ENCODE measurements at regions not wholly inside any gene's neighbourhood (a gene's known extent, or its start where the extent isn't known, plus 50 kb on each side); places are given as distances from the start of the nearest gene placed in this dataset.
"Not testable (repeated sequence)": the region's sequence is repeated elsewhere in the genome, so short reads cannot be mapped to it uniquely, and the experiment has no call there.

DNA sequence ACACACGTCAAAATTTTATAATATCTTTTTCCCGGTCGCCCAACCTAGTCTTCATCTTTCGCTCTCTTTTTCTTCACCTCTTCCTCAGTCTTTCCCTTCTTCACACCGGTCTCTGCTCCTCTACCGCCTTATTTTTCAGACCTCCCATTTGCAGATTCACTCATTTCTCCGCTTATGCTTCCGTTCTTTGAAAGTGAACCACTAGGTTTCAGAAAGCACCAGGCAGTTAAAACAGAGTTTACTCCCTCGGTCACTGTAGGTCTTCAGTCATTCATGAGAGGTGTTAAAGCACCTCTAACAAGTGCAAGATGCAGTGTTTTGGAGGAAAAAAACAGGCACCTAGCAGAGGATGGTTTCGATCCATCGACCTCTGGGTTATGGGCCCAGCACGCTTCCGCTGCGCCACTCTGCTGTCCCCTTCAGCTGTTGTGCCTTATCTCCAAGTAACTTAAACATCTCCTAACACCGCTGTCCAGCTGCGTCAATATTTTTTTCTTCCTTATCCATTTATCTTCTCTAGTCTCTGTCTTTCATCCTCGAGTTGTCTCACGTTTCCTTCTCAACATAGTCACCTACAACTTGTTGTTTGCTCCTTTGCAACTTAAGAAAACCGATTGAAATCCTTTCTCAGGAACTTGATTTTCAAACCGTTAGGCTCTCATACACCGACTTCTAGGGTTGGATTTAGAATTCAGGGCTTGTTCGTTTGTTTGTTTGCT, 119.7 kb upstream of the ZNF184 start:
- Histone ChIP-seq H3K4me3 (ENCODE audit: low read depth, low read length) (peak overlapping the region; percentile 74), H3K27me3 (ENCODE audit: control insufficient read depth, insufficient read depth, low read length) (peaks cover 19% of the 10 kb centered on the region), H3K36me3 (ENCODE audit: control insufficient read depth, insufficient read depth, low read length) (no peaks in the 10 kb centered on the region), H3K9ac (ENCODE audit: low read depth, low read length) (no peak overlapping the region), H3K4me1 (ENCODE audit: control insufficient read depth, insufficient read depth, low read length) (no peaks in the 10 kb centered on the region), H3K9me3 (ENCODE audit: control insufficient read depth, insufficient read depth, low read length) (no peaks in the 10 kb centered on the region)

- no peaks in the 10 kb centered on the region for H3K36me3 ChIP-seq (ENCODE audit: control insufficient read depth, insufficient read depth, low read length)
- no peaks in the 10 kb centered on the region for H3K9me3 ChIP-seq (ENCODE audit: control insufficient read depth, insufficient read depth, low read length)
- peaks cover 19% of the 10 kb centered on the region for H3K27me3 ChIP-seq (ENCODE audit: control insufficient read depth, insufficient read depth, low read length)
- peak overlapping the region; percentile 74 for H3K4me3 ChIP-seq (ENCODE audit: low read depth, low read length)
- H3K9ac ChIP-seq (ENCODE audit: low read depth, low read length) = no peak overlapping the region
- no peaks in the 10 kb centered on the region for H3K4me1 ChIP-seq (ENCODE audit: control insufficient read depth, insufficient read depth, low read length)
Measured at GRCh38 chr6:27591699-27592480, 119.0 kb upstream of the ZNF184 start.

- H3K9ac ChIP-seq (ENCODE audit: low read depth, low read length); H3K9me3 ChIP-seq (ENCODE audit: control insufficient read depth, insufficient read depth, low read length); H3K36me3 ChIP-seq (ENCODE audit: control insufficient read depth, insufficient read depth, low read length); H3K4me3 ChIP-seq (ENCODE audit: low read depth, low read length); H3K4me1 ChIP-seq (ENCODE audit: control insufficient read depth, insufficient read depth, low read length); H3K27me3 ChIP-seq (ENCODE audit: control insufficient read depth, insufficient read depth, low read length): not testable (repeated sequence)
Measured at GRCh38 chr6:27585316-27585715, 112.4 kb upstream of the ZNF184 start.

DNA sequence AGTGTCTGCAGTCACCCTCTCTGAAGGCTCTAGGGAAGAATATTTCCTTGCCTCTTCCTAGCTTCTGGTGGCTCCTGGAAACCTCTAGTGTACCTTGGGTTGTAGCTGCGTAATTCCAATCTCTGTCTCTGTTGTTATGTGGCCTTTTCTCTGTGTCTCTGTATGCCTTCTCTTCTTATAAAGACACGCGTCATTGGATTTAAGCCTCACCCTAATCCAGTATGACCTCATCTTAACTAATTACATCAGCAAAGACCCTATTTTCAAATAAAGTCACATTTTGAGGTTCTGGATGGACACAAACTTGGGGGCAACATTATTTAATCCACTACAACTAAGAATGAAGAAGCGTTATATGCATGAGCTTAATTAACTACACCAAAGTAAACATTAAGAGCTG, 111.4 kb upstream of the ZNF184 start:
- H3K9ac ChIP-seq (ENCODE audit: low read depth, low read length) = no peak overlapping the region
- H3K27me3 ChIP-seq (ENCODE audit: control insufficient read depth, insufficient read depth, low read length) = no peaks in the 10 kb centered on the region
- peak overlapping the region; percentile 76 for H3K4me3 ChIP-seq (ENCODE audit: low read depth, low read length)
- no peaks in the 10 kb centered on the region for H3K36me3 ChIP-seq (ENCODE audit: control insufficient read depth, insufficient read depth, low read length)
- no peaks in the 10 kb centered on the region for H3K9me3 ChIP-seq (ENCODE audit: control insufficient read depth, insufficient read depth, low read length)
- no peaks in the 10 kb centered on the region for H3K4me1 ChIP-seq (ENCODE audit: control insufficient read depth, insufficient read depth, low read length)

DNA sequence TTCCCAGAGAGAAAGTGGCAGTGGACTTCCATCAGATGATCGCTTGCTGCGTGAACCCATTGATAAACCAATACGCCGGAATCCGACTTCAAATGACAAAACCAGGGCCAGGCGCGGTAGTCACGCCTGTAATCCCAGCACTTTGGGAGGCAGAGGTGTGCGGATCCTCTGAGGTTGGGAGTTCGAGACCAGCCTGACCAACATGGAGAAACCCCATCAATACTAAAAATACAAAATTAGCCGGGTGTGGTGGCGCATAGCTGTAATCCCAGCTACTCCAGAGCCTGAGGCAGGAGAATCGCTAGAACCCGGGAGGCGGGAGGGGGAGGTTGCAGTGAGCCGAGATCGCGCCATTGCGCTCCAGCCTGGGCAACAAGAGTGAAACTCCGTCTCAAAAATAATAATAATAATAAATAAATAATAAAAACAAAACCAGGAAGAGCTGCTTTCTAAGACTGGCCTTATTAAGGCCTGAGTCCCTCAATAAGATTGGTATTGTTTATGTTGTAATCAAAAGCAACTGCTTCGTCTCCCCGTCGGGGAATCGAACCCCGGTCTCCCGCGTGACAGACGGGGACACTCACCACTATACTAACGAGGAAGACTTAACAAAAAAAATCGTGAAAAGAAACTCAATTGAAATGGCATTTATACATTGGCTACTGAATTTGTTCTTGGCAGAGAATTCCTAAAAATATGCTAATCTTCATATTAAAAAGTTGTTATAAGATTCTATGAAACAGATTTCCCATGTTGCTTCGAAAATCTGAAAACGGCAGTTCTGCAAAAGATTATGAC, 110.2 kb upstream of the ZNF184 start:
- Histone ChIP-seq H3K4me3 (ENCODE audit: low read depth, low read length) (peak overlapping the region; percentile 76), H3K27me3 (ENCODE audit: control insufficient read depth, insufficient read depth, low read length) (no peaks in the 10 kb centered on the region), H3K9ac (ENCODE audit: low read depth, low read length) (peak overlapping the region; percentile 0), H3K9me3 (ENCODE audit: control insufficient read depth, insufficient read depth, low read length) (no peaks in the 10 kb centered on the region), H3K4me1 (ENCODE audit: control insufficient read depth, insufficient read depth, low read length) (no peaks in the 10 kb centered on the region), H3K36me3 (ENCODE audit: control insufficient read depth, insufficient read depth, low read length) (no peaks in the 10 kb centered on the region)

DNA sequence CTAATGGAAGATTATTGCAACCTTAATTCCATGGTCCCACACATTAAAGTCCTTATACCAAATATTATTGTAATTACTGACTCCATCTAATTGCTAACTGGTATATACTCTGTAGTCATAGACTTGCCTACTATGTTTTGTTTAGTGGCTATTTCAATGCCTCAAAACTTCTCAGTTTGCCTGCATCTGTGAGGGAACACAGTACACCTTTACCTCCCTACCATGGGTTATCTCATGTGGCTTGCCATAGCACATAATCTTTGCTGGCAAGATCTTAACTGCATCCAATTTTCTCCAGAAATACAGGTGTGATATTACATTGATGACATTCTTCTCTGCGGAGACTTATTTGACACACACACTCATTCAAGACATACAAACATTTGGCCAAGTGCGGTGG, 107.1 kb upstream of the ZNF184 start:
- H3K4me3 ChIP-seq (ENCODE audit: low read depth, low read length) = no peak overlapping the region
- no peaks in the 10 kb centered on the region for H3K4me1 ChIP-seq (ENCODE audit: control insufficient read depth, insufficient read depth, low read length)
- H3K9ac ChIP-seq (ENCODE audit: low read depth, low read length) = no peak overlapping the region
- no peaks in the 10 kb centered on the region for H3K9me3 ChIP-seq (ENCODE audit: control insufficient read depth, insufficient read depth, low read length)
- no peaks in the 10 kb centered on the region for H3K36me3 ChIP-seq (ENCODE audit: control insufficient read depth, insufficient read depth, low read length)
- H3K27me3 ChIP-seq (ENCODE audit: control insufficient read depth, insufficient read depth, low read length) = no peaks in the 10 kb centered on the region

- Histone ChIP-seq H3K4me1 (ENCODE audit: control insufficient read depth, insufficient read depth, low read length) (no peaks in the 10 kb centered on the region), H3K9ac (ENCODE audit: low read depth, low read length) (no peak overlapping the region), H3K36me3 (ENCODE audit: control insufficient read depth, insufficient read depth, low read length) (no peaks in the 10 kb centered on the region), H3K27me3 (ENCODE audit: control insufficient read depth, insufficient read depth, low read length) (no peaks in the 10 kb centered on the region), H3K4me3 (ENCODE audit: low read depth, low read length) (no peak overlapping the region), H3K9me3 (ENCODE audit: control insufficient read depth, insufficient read depth, low read length) (no peaks in the 10 kb centered on the region)
Measured at GRCh38 chr6:27577922-27578321, 105.0 kb upstream of the ZNF184 start.

DNA sequence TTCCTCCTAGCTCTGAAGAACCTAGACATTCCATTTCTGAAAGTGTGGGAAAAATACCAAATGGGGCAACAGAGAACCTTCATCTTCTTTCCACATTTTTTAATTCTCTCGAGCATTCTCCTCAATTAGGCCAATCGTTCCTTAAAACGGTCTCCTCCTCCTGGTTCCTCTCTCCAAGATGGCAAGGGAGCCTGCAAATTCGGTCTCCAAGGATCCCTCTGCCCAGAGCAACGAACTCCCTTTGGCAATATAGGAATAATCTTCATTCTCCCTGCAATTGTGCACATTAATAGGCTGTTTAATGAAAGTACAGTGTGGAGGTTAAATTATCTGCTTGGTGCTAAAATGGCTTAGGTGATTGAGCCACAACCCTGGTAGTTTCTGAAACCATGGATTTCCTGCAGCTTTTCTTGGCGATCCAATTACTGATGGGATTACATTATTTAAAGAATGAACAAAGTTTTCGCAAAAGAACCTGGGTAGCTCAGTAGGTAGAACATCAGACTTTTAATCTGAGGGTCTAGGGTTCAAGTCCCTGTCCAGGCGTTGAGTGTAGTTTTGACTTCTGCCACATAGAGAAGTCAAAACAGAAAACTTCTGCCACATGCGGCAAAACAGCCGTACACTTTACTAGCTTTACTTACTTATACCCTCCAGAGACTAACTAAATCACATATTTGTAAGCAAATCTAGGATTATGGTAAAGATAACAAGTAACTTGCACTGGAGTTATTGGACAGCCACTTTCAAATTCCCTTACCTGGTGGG, 102.9 kb upstream of the ZNF184 start:
- Histone ChIP-seq H3K36me3 (ENCODE audit: control insufficient read depth, insufficient read depth, low read length) (no peaks in the 10 kb centered on the region), H3K9me3 (ENCODE audit: control insufficient read depth, insufficient read depth, low read length) (no peaks in the 10 kb centered on the region), H3K4me1 (ENCODE audit: control insufficient read depth, insufficient read depth, low read length) (no peaks in the 10 kb centered on the region), H3K4me3 (ENCODE audit: low read depth, low read length) (peak overlapping the region; percentile 10), H3K27me3 (ENCODE audit: control insufficient read depth, insufficient read depth, low read length) (no peaks in the 10 kb centered on the region), H3K9ac (ENCODE audit: low read depth, low read length) (no peak overlapping the region)

GRCh38 chr6:27568226-27568897, 95.5 kb upstream of the ZNF184 start:
- Histone ChIP-seq H3K27me3 (ENCODE audit: control insufficient read depth, insufficient read depth, low read length) (peaks cover 43% of the 10 kb centered on the region), H3K36me3 (ENCODE audit: control insufficient read depth, insufficient read depth, low read length) (no peaks in the 10 kb centered on the region), H3K4me1 (ENCODE audit: control insufficient read depth, insufficient read depth, low read length) (peaks cover 7% of the 10 kb centered on the region), H3K9ac (ENCODE audit: low read depth, low read length) (no peak overlapping the region), H3K4me3 (ENCODE audit: low read depth, low read length) (peak overlapping the region; percentile 44), H3K9me3 (ENCODE audit: control insufficient read depth, insufficient read depth, low read length) (no peaks in the 10 kb centered on the region)

- H3K4me1 ChIP-seq (ENCODE audit: control insufficient read depth, insufficient read depth, low read length) = peaks cover 7% of the 10 kb centered on the region
- H3K4me3 ChIP-seq (ENCODE audit: low read depth, low read length) = peak overlapping the region; percentile 86
- H3K36me3 ChIP-seq (ENCODE audit: control insufficient read depth, insufficient read depth, low read length) = no peaks in the 10 kb centered on the region
- H3K27me3 ChIP-seq (ENCODE audit: control insufficient read depth, insufficient read depth, low read length) = peaks cover 56% of the 10 kb centered on the region
- H3K9me3 ChIP-seq (ENCODE audit: control insufficient read depth, insufficient read depth, low read length) = no peaks in the 10 kb centered on the region
- H3K9ac ChIP-seq (ENCODE audit: low read depth, low read length) = peak overlapping the region; percentile 8
Measured at GRCh38 chr6:27565839-27566779, 93.2 kb upstream of the ZNF184 start.

Measured in iPS-15b (cell line).